GM19035 (cell line): ENCODE measurements at regions not wholly inside any gene's neighbourhood (a gene's known extent, or its start where the extent isn't known, plus 50 kb on each side); places are given as distances from the start of the nearest gene placed in this dataset.

Experiments used
- ATAC-seq: cut with Tn5 transposase; IDR thresholded peaks from one replicate; pipeline ENCODE4 v1.9.1; 2021; ENCODE audit not compliant: unreplicated experiment

GRCh38 chr2:41806286-41806685 lies 241.5 kb upstream of the PKDCC start:
- ATAC-seq: no peak

GRCh38 chr2:41821167-41821566 lies 226.7 kb upstream of the PKDCC start:
- no peak for ATAC-seq

- no peak for ATAC-seq
Observed at GRCh38 chr2:41826921-41827320, 220.9 kb upstream of the PKDCC start.

GRCh38 chr2:41827354-41827971 lies 220.4 kb upstream of the PKDCC start:
- ATAC-seq: no peak

- no peak for ATAC-seq
Observed at GRCh38 chr2:41828052-41828643, 219.7 kb upstream of the PKDCC start.

GRCh38 chr2:41829052-41829451 lies 218.8 kb upstream of the PKDCC start:
- no peak for ATAC-seq

GRCh38 chr2:41830600-41830999 lies 217.2 kb upstream of the PKDCC start:
- ATAC-seq: no peak

- ATAC-seq: no peak
Observed at GRCh38 chr2:41832218-41832617, 215.6 kb upstream of the PKDCC start.

- no peak for ATAC-seq
Observed at GRCh38 chr2:41835401-41835800, 212.4 kb upstream of the PKDCC start.

GRCh38 chr2:41836948-41837347 lies 210.9 kb upstream of the PKDCC start:
- ATAC-seq: no peak

GRCh38 chr2:41837610-41838009 lies 210.2 kb upstream of the PKDCC start:
- no peak for ATAC-seq

GRCh38 chr2:41840702-41841551 lies 206.9 kb upstream of the PKDCC start:
- ATAC-seq: peak; percentile 100

- no peak for ATAC-seq
Observed at GRCh38 chr2:41846962-41847361, 200.9 kb upstream of the PKDCC start.

- no peak for ATAC-seq
Observed at GRCh38 chr2:41847744-41848441, 199.9 kb upstream of the PKDCC start.

- ATAC-seq: no peak
Observed at GRCh38 chr2:41851554-41851953, 196.3 kb upstream of the PKDCC start.

GRCh38 chr2:41853427-41854191 lies 194.2 kb upstream of the PKDCC start:
- ATAC-seq: no peak

- no peak for ATAC-seq
Observed at GRCh38 chr2:41854227-41854626, 193.6 kb upstream of the PKDCC start.

- ATAC-seq: no peak
Observed at GRCh38 chr2:41856946-41857345, 190.9 kb upstream of the PKDCC start.

GRCh38 chr2:41859615-41860514 lies 188.0 kb upstream of the PKDCC start:
- ATAC-seq: no peak

GRCh38 chr2:41863062-41863461 lies 184.8 kb upstream of the PKDCC start:
- ATAC-seq: no peak
